H1 (cell line): ENCODE measurements at regions not wholly inside any gene's neighbourhood (a gene's known extent, or its start where the extent isn't known, plus 50 kb on each side); places are given as distances from the start of the nearest gene placed in this dataset.

ENCODE experiments used
- CTCF ChIA-PET: fragments of 300-600 bp; sonication (Branson Sonifier 250); formaldehyde crosslinking; loops from one replicate; lab custom pipeline; 2021; ENCODE audit not compliant: partially characterized antibody; lab: Charles Lee
- POLR2A ChIA-PET: fragments of 300-600 bp; sonication (Branson Sonifier 250); formaldehyde crosslinking; loops from one replicate; lab custom pipeline; 2021; ENCODE audit warnings: inconsistent platforms; ENCODE audit not compliant: partially characterized antibody; lab: Charles Lee
- DNase-seq, 2 experiments: peaks; one replicate each; pipeline versions ENCODE4 v3.0.0 to v3.0.0-alpha.2; 2010 to 2022; ENCODE audit warnings: low spot score in 2 of 2, low read depth in 1 of 2, mixed read lengths in 1 of 2
- FAIRE-seq: peaks from 2 replicates; lab custom pipeline; 2011; peaks lifted over from hg19 to GRCh38; lab: Jason Lieb, UNC
- H2AFZ ChIP-seq: 2 replicates; pipeline ENCODE4 v1.8.1; 2012; ENCODE audit warnings: low read length, inconsistent platforms
- H2AK5ac ChIP-seq: 2 replicates; pipeline ENCODE4 v1.6.1; 2013; ENCODE audit warnings: low read depth, low read length
- H2BK120ac ChIP-seq: replicated peaks from 2 replicates; pipeline ENCODE3; 2013; ENCODE audit warnings: low read depth, low read length, inconsistent platforms
- H2BK12ac ChIP-seq: 2 replicates; pipeline ENCODE4 v1.6.1; 2013; ENCODE audit warnings: low read depth, low read length
- H2BK15ac ChIP-seq: 2 replicates; pipeline ENCODE4 v1.6.1; 2013; ENCODE audit warnings: low read length
- H2BK20ac ChIP-seq: 2 replicates; pipeline ENCODE4 v1.6.1; 2013; ENCODE audit warnings: low read length
- H2BK5ac ChIP-seq: 2 replicates; pipeline ENCODE4 v1.6.1; 2013; ENCODE audit warnings: low read depth, low read length
- H3K14ac ChIP-seq: 2 replicates; pipeline ENCODE4 v1.6.1; 2013; ENCODE audit warnings: inconsistent platforms; ENCODE audit not compliant: insufficient read length
- H3K18ac ChIP-seq: 2 replicates; pipeline ENCODE4 v1.6.1; 2013; ENCODE audit warnings: low read length; ENCODE audit errors: extremely low read depth
- H3K23ac ChIP-seq: 2 replicates; pipeline ENCODE4 v1.6.1; 2013; ENCODE audit warnings: inconsistent platforms; ENCODE audit not compliant: insufficient read length
- H3K23me2 ChIP-seq: 2 replicates; pipeline ENCODE4 v1.6.1; 2013; ENCODE audit warnings: low read depth, low read length
- H3K27ac ChIP-seq: 2 replicates; pipeline ENCODE4 v1.6.1; 2011; ENCODE audit warnings: low read depth, low read length, inconsistent platforms
- H3K27me3 ChIP-seq, 4 experiments: replicated peaks in 1 of 4; 1 replicate in 1 of 4; 2 replicates in 3 of 4; pipeline versions ENCODE4 v1.6.1 to v1.8.1; 2011 to 2013; ENCODE audit warnings: low read length in 3 of 4, mild to moderate bottlenecking in 3 of 4, inconsistent platforms in 2 of 4, mixed read lengths in 2 of 4, moderate library complexity in 1 of 4; ENCODE audit not compliant: control insufficient read depth in 3 of 4, insufficient read depth in 3 of 4; ENCODE audit errors: extremely low read depth in 1 of 4
- H3K36me3 ChIP-seq, 4 experiments: 2 replicates each; pipeline versions ENCODE4 v1.6.1 to v1.8.1; 2011 to 2013; ENCODE audit warnings: mild to moderate bottlenecking in 4 of 4, low read length in 3 of 4, moderate library complexity in 2 of 4, control low read depth in 1 of 4, inconsistent platforms in 1 of 4; ENCODE audit not compliant: insufficient read depth in 4 of 4, control insufficient read depth in 2 of 4
- H3K4ac ChIP-seq: replicated peaks from 2 replicates; pipeline ENCODE3; 2013; ENCODE audit warnings: low read length, low read depth, mixed read lengths, inconsistent platforms; ENCODE audit not compliant: insufficient read length
- H3K4me1 ChIP-seq, 4 experiments: replicated peaks in 1 of 4; 1 replicate in 1 of 4; 2 replicates in 3 of 4; pipeline versions ENCODE4 v1.6.1 to v1.8.1; 2011 to 2013; ENCODE audit warnings: low read length in 3 of 4, inconsistent platforms in 2 of 4, mixed read lengths in 1 of 4; ENCODE audit not compliant: insufficient read depth in 4 of 4, control insufficient read depth in 3 of 4
- H3K4me2 ChIP-seq, 2 experiments: 2 replicates each; pipeline versions ENCODE4 v1.6.1 to v1.8.1; 2011 to 2013; ENCODE audit warnings: low read depth in 2 of 2, low read length in 2 of 2, control low read depth in 1 of 2, inconsistent platforms in 1 of 2, mild to moderate bottlenecking in 1 of 2; ENCODE audit not compliant: insufficient read depth in 1 of 2
- H3K4me3 ChIP-seq, 4 experiments: fragments of 200-600, 300-600 bp in 1 of 4; sonication (generic), shearing (Covaris generic), sonication (Bioruptor Twin) in 1 of 4; 2 replicates each; pipeline versions ENCODE4 v1.5.1 to v1.8.1; 2011 to 2016; ENCODE audit warnings: low read length in 4 of 4, low read depth in 3 of 4, control low read depth in 2 of 4, inconsistent platforms in 2 of 4, mild to moderate bottlenecking in 2 of 4, mixed read lengths in 1 of 4, moderate library complexity in 1 of 4; ENCODE audit not compliant: insufficient read depth in 2 of 4; ENCODE audit errors: extremely low read depth in 1 of 4
- H3K56ac ChIP-seq: replicated peaks from 2 replicates; pipeline ENCODE3; 2013; ENCODE audit warnings: low read depth, mild to moderate bottlenecking, mixed read lengths, low read length, inconsistent platforms; ENCODE audit not compliant: insufficient read length
- H3K79me1 ChIP-seq: 2 replicates; pipeline ENCODE4 v1.6.1; 2013; ENCODE audit warnings: low read depth, low read length, control low read depth
- H3K79me2 ChIP-seq, 2 experiments: 2 replicates each; pipeline versions ENCODE4 v1.6.1 to v1.8.1; 2012 to 2013; ENCODE audit warnings: low read length in 2 of 2, mild to moderate bottlenecking in 2 of 2, inconsistent platforms in 1 of 2; ENCODE audit not compliant: insufficient read depth in 2 of 2, control insufficient read depth in 1 of 2
- H3K9ac ChIP-seq, 4 experiments: replicated peaks in 1 of 4; 1 replicate in 1 of 4; 2 replicates in 3 of 4; pipeline versions ENCODE4 v1.6.1 to v1.8.1; 2011 to 2013; ENCODE audit warnings: low read depth in 3 of 4, low read length in 3 of 4, control low read depth in 2 of 4, mild to moderate bottlenecking in 2 of 4, moderate library complexity in 2 of 4, inconsistent platforms in 1 of 4; ENCODE audit errors: extremely low read depth in 1 of 4
- H3K9me3 ChIP-seq, 2 experiments: 2 replicates each; pipeline versions ENCODE4 v1.6.1 to v1.8.1; 2012 to 2013; ENCODE audit warnings: mild to moderate bottlenecking in 2 of 2, moderate library complexity in 2 of 2, control low read depth in 1 of 2, inconsistent platforms in 1 of 2, low read depth in 1 of 2, low read length in 1 of 2, mixed read lengths in 1 of 2; ENCODE audit not compliant: insufficient read depth in 2 of 2
- H4K20me1 ChIP-seq, 2 experiments: replicated peaks in 1 of 2; 2 replicates each; pipeline versions ENCODE3 to v1.8.1; 2011 to 2013; ENCODE audit warnings: inconsistent platforms in 2 of 2, low read length in 2 of 2, mild to moderate bottlenecking in 1 of 2; ENCODE audit not compliant: insufficient read depth in 2 of 2, control insufficient read depth in 1 of 2
- H4K5ac ChIP-seq: 2 replicates; pipeline ENCODE4 v1.6.1; 2013; ENCODE audit warnings: low read length, low read depth, mixed read lengths, inconsistent platforms; ENCODE audit not compliant: insufficient read length
- H4K8ac ChIP-seq: 2 replicates; pipeline ENCODE4 v1.8.0; 2013; ENCODE audit warnings: mild to moderate bottlenecking, moderate library complexity, low read length, inconsistent platforms; ENCODE audit not compliant: insufficient read depth; ENCODE audit errors: extremely low read depth
- H4K91ac ChIP-seq: replicated peaks from 2 replicates; pipeline ENCODE3; 2013; ENCODE audit warnings: low read length, mixed read lengths, inconsistent platforms; ENCODE audit not compliant: insufficient read length
- CEBPB ChIP-seq: IDR thresholded peaks from 2 replicates; pipeline ENCODE4 v1.6.1; 2012; ENCODE audit warnings: low read depth, low read length
- CHD1 ChIP-seq: IDR thresholded peaks from 2 replicates; pipeline ENCODE4 v1.6.1; 2012; ENCODE audit warnings: low read depth, low read length, improper control_type of control experiment
- CREB1 ChIP-seq: IDR thresholded peaks from 2 replicates; pipeline ENCODE4 v1.6.1; 2012; ENCODE audit warnings: inconsistent platforms
- CTCF ChIP-seq, 3 experiments: IDR thresholded peaks; 1 replicate in 2 of 3; 2 replicates in 1 of 3; pipeline versions ENCODE4 v1.5.1 to v1.6.1; 2011; ENCODE audit warnings: low read length in 3 of 3, mild to moderate bottlenecking in 3 of 3, inconsistent platforms in 2 of 3, low read depth in 1 of 3, moderate library complexity in 1 of 3; ENCODE audit not compliant: insufficient read depth in 1 of 3; ENCODE audit errors: control extremely low read depth in 1 of 3
- EGR1 ChIP-seq: IDR thresholded peaks from 2 replicates; pipeline ENCODE4 v1.6.1; 2011; ENCODE audit warnings: low read depth, low read length, borderline replicate concordance
- KDM5A ChIP-seq: fragments of 200-600 bp; IDR thresholded peaks from 2 replicates; pipeline ENCODE4 v1.7.1; 2012; ENCODE audit warnings: mild to moderate bottlenecking, low read length, inconsistent platforms, mixed read lengths
- NRF1 ChIP-seq: IDR thresholded peaks from 2 replicates; pipeline ENCODE4 v1.6.1; 2011; ENCODE audit warnings: mild to moderate bottlenecking, low read depth, low read length, improper control_type of control experiment
- PHF8 ChIP-seq: fragments of 200-600 bp; sonication (generic); conservative IDR thresholded peaks from 2 replicates; pipeline ENCODE4 v1.7.1; 2012; ENCODE audit warnings: low read depth, mild to moderate bottlenecking, inconsistent platforms, low read length, moderate library complexity
- POLR2A ChIP-seq, 2 experiments: IDR thresholded peaks; 1 replicate in 1 of 2; 2 replicates in 1 of 2; pipeline ENCODE4 v1.6.1; 2011; ENCODE audit warnings: low read depth in 2 of 2, low read length in 2 of 2, mild to moderate bottlenecking in 2 of 2; ENCODE audit errors: control extremely low read depth in 1 of 2
- RAD21 ChIP-seq, 2 experiments: IDR thresholded peaks in 1 of 2; conservative IDR thresholded peaks in 1 of 2; 2 replicates each; pipeline ENCODE4 v1.6.1; 2011; ENCODE audit warnings: low read depth in 2 of 2, low read length in 2 of 2, improper control_type of control experiment in 1 of 2, inconsistent platforms in 1 of 2, mild to moderate bottlenecking in 1 of 2, moderate library complexity in 1 of 2
- SP2 ChIP-seq: IDR thresholded peaks from 2 replicates; pipeline ENCODE4 v1.6.1; 2012; ENCODE audit warnings: mild to moderate bottlenecking, low read length, inconsistent platforms
- SP4 ChIP-seq: IDR thresholded peaks from 2 replicates; pipeline ENCODE4 v1.6.1; 2012; ENCODE audit warnings: low read length, inconsistent platforms
- TCF12 ChIP-seq: IDR thresholded peaks from 2 replicates; pipeline ENCODE4 v1.6.1; 2011; ENCODE audit warnings: low read depth, mild to moderate bottlenecking, low read length
- TEAD4 ChIP-seq: IDR thresholded peaks from 2 replicates; pipeline ENCODE4 v1.6.1; 2012; ENCODE audit warnings: low read depth, low read length, inconsistent platforms, mixed read lengths
- WGBS, 2 experiments: shearing (Covaris generic) in 1 of 2; methylation state at CpG; one replicate each; pipeline versions ENCODE4 v1.1.6 to v1.1.7; 2013 to 2015; ENCODE audit warnings: low lambda C conversion rate in 2 of 2, mixed read lengths in 2 of 2, inconsistent platforms in 1 of 2, low coverage in 1 of 2, missing lambda C conversion rate in 1 of 2; ENCODE audit not compliant: insufficient replicate concordance in 2 of 2, insufficient coverage in 1 of 2, insufficient read length in 1 of 2; ENCODE audit errors: extremely low coverage in 1 of 2, missing lambda C conversion rate in 1 of 2; 5-methylcytosine and 5-hydroxymethylcytosine counted together

- Histone ChIP-seq H4K5ac (no peak overlapping the region), H2BK120ac (no peak overlapping the region), H3K23me2 (no peaks in the 10 kb centered on the region), H3K36me3 (no peaks in the 10 kb centered on the region; a peak in 1 of 8 replicates), H2AK5ac (no peak overlapping the region), H3K9ac (no peak overlapping the region), H2BK5ac (no peak overlapping the region), H3K4me1 (no peaks in the 10 kb centered on the region), H3K4ac (no peak overlapping the region), H3K4me3 (no peak overlapping the region), H3K4me2 (no peak overlapping the region), H3K18ac (no peak overlapping the region), H3K79me1 (no peaks in the 10 kb centered on the region), H2BK20ac (no peak overlapping the region), H2BK12ac (no peak overlapping the region), H3K23ac (no peak overlapping the region), H3K9me3 (peaks cover 0 to 5% of the 10 kb centered on the region in 2 experiments; a peak in 1 of 4 replicates), H3K56ac (no peak overlapping the region), H2AFZ (no peak overlapping the region), H4K8ac (no peak overlapping the region), H3K14ac (no peak overlapping the region), H3K79me2 (no peaks in the 10 kb centered on the region), H4K20me1 (no peaks in the 10 kb centered on the region), H4K91ac (no peak overlapping the region), H2BK15ac (no peak overlapping the region), H3K27ac (no peak overlapping the region), H3K27me3 (no peaks in the 10 kb centered on the region)
- ChIA-PET POLR2A (no interaction called here), CTCF (no interaction called here)
- FAIRE-seq, result no peak
- DNase-seq, result no peak
- TF ChIP-seq SP4, result no peak
- no peak for TF ChIP-seq KDM5A
- no peak for TF ChIP-seq TEAD4
- TF ChIP-seq PHF8, result no peak
- no peak for TF ChIP-seq SP2
- no peak for TF ChIP-seq CTCF (IDR thresholded peaks at IDR 0.05; ENCODE audit: control extremely low read depth in 1 of 3, insufficient read depth in 1 of 3, low read depth in 1 of 3, low read length in 3 of 3)
- no peak for TF ChIP-seq CREB1
- TF ChIP-seq NRF1, result no peak
- TF ChIP-seq RAD21 (IDR thresholded peaks at IDR 0.05 in 1 of 2, conservative IDR thresholded peaks at IDR 0.05 in 1 of 2; ENCODE audit: low read depth in 2 of 2, low read length in 2 of 2), result no peak
- no peak for TF ChIP-seq CEBPB
- TF ChIP-seq CHD1, result no peak
- no peak for TF ChIP-seq TCF12
- no peak for TF ChIP-seq POLR2A (IDR thresholded peaks at IDR 0.05; ENCODE audit: control extremely low read depth in 1 of 2, low read depth in 2 of 2, low read length in 2 of 2)
- no peak for TF ChIP-seq EGR1
- WGBS, 2 experiments, result 98% methylated on average over 2 of the region's 2 CpGs; no CpG with 5 or more reads in 1 of the 2 experiments
These were observed 457.4 kb upstream of the NUDT12 start for GRCh38 chr5:104019956-104020355.
